Left lung (tissue), 4 donors: ENCODE measurements at regions not wholly inside any gene's neighbourhood (a gene's known extent, or its start where the extent isn't known, plus 50 kb on each side); places are given as distances from the start of the nearest gene placed in this dataset.

ENCODE experiments used
- ATAC-seq: fragments of 200-7000 bp; cut with Tn5 transposase; one replicate; pipeline ENCODE4 v1.9.1; 2020; ENCODE audit warnings: moderate library complexity
- DNase-seq, 4 donors: peaks; one replicate each; pipeline ENCODE4 v3.0.0-alpha.2; 2013 to 2020
- H3K27ac ChIP-seq, 2 donors: fragments of 200-600 bp; sonication (generic) in 1 of 2; one replicate each; pipeline versions ENCODE4 v1.5.0 to v1.8.0; 2020 to 2021
- H3K27me3 ChIP-seq, 2 donors: fragments of 200-600 bp; sonication (generic) in 1 of 2; one replicate each; pipeline versions ENCODE4 v1.5.0 to v1.8.0; 2020 to 2021
- H3K36me3 ChIP-seq, 2 donors: fragments of 200-600 bp; sonication (generic) in 1 of 2; one replicate each; pipeline versions ENCODE4 v1.5.0 to v1.8.0; 2020 to 2021
- H3K4me1 ChIP-seq, 2 donors: fragments of 200-600 bp; one replicate each; pipeline ENCODE4 v1.8.0; 2021
- H3K4me3 ChIP-seq, 2 donors: fragments of 200-600 bp; sonication (generic) in 1 of 2; one replicate each; pipeline versions ENCODE4 v1.5.0 to v1.8.0; 2020 to 2021; ENCODE audit warnings: mild to moderate bottlenecking in 1 of 2
- H3K9me3 ChIP-seq, 2 donors: fragments of 200-600 bp; sonication (generic) in 1 of 2; one replicate each; pipeline versions ENCODE4 v1.5.0 to v1.8.0; 2020 to 2021
- CTCF ChIP-seq, 2 donors: fragments of 200-600 bp; sonication (generic) in 1 of 2; IDR thresholded peaks; one replicate each; pipeline versions ENCODE4 v1.5.0 to v1.8.0; 2021; ENCODE audit warnings: antibody characterized with exemption in 2 of 2
- intact Hi-C, 2 donors: fragments of 100-400 bp; cut with DNase I; formaldehyde crosslinking; loops; one replicate each; pipeline versions ENCODE4 v1.11.2 to v1.14.2; 2022
- donor health status: DM: no; HTN: yes; CAD: no.
- donor health status: DM: no; HTN: no; CAD: no.

- no peaks in the 10 kb centered on the region for H3K27me3 ChIP-seq
- TF ChIP-seq CTCF (IDR thresholded peaks at IDR 0.05) = no peak
- ATAC-seq (no peak), DNase-seq (no peak)
- H3K36me3 ChIP-seq = no peaks in the 10 kb centered on the region
- intact Hi-C loops = no loop called here
- H3K4me1 ChIP-seq = no peaks in the 10 kb centered on the region
- H3K4me3 ChIP-seq = no peak overlapping the region
- no peaks in the 10 kb centered on the region for H3K9me3 ChIP-seq
- H3K27ac ChIP-seq = no peak overlapping the region
Measured at GRCh38 chr2:41917587-41917986, 130.2 kb upstream of the PKDCC start.

- DNase-seq = peak in 1 of 4 donors; percentile 60
- Histone ChIP-seq H3K36me3 (no peaks in the 10 kb centered on the region), H3K27me3 (no peaks in the 10 kb centered on the region), H3K4me1 (no peaks in the 10 kb centered on the region), H3K27ac (no peak overlapping the region), H3K9me3 (no peaks in the 10 kb centered on the region), H3K4me3 (no peak overlapping the region)
- no peak for TF ChIP-seq CTCF (IDR thresholded peaks at IDR 0.05)
- intact Hi-C loops = no loop called here
- ATAC-seq = no peak
Measured at GRCh38 chr2:41919135-41919534, 128.7 kb upstream of the PKDCC start.

- TF ChIP-seq CTCF (IDR thresholded peaks at IDR 0.05) = no peak
- H3K27me3 ChIP-seq = no peaks in the 10 kb centered on the region
- H3K4me3 ChIP-seq = no peak overlapping the region
- DNase-seq (no peak), ATAC-seq (no peak)
- H3K4me1 ChIP-seq = no peaks in the 10 kb centered on the region
- H3K9me3 ChIP-seq = peaks cover 0 to 1% of the 10 kb centered on the region in 2 donors
- no peak overlapping the region for H3K27ac ChIP-seq
- intact Hi-C loops = no loop called here
- H3K36me3 ChIP-seq = no peaks in the 10 kb centered on the region
Measured at GRCh38 chr2:41920181-41920580, 127.6 kb upstream of the PKDCC start.

GRCh38 chr2:41920812-41921211, 127.0 kb upstream of the PKDCC start:
- Histone ChIP-seq H3K4me1 (no peaks in the 10 kb centered on the region), H3K27ac (no peak overlapping the region), H3K36me3 (no peaks in the 10 kb centered on the region), H3K4me3 (no peak overlapping the region), H3K27me3 (no peaks in the 10 kb centered on the region), H3K9me3 (peaks cover 0 to 5% of the 10 kb centered on the region in 2 donors)
- no peak for TF ChIP-seq CTCF (IDR thresholded peaks at IDR 0.05)
- intact Hi-C loops = no loop called here
- ATAC-seq (no peak), DNase-seq (no peak)

GRCh38 chr2:41922177-41922576, 125.6 kb upstream of the PKDCC start:
- Histone ChIP-seq H3K27me3 (no peaks in the 10 kb centered on the region), H3K27ac (no peak overlapping the region), H3K4me1 (no peaks in the 10 kb centered on the region), H3K36me3 (no peaks in the 10 kb centered on the region), H3K9me3 (peaks cover 0 to 5% of the 10 kb centered on the region in 2 donors), H3K4me3 (no peak overlapping the region)
- TF ChIP-seq CTCF (IDR thresholded peaks at IDR 0.05) = no peak
- DNase-seq (no peak), ATAC-seq (peak; percentile 53)
- intact Hi-C loops = no loop called here
